HEK293T (cell line): ENCODE measurements at regions not wholly inside any gene's neighbourhood (a gene's known extent, or its start where the extent isn't known, plus 50 kb on each side); places are given as distances from the start of the nearest gene placed in this dataset.

Source experiments
- BHLHE40 ChIP-seq: fragments of 450-650 bp; IDR thresholded peaks from 2 replicates; pipeline ENCODE4 v1.6.1; 2016; ENCODE audit warnings: mild to moderate bottlenecking, moderate library complexity, borderline replicate concordance
- FOXK2 ChIP-seq: fragments of 450-650 bp; IDR thresholded peaks from 2 replicates; pipeline ENCODE4 v1.6.1; 2016; ENCODE audit warnings: mild to moderate bottlenecking
- HDGF ChIP-seq: fragments of 450-650 bp; IDR thresholded peaks from 2 replicates; pipeline ENCODE4 v1.6.1; 2017; ENCODE audit warnings: antibody characterized with exemption, borderline replicate concordance
- NFRKB ChIP-seq: fragments of 450-650 bp; IDR thresholded peaks from 2 replicates; pipeline ENCODE4 v1.6.1; 2016; ENCODE audit warnings: mild to moderate bottlenecking, moderate library complexity
- TARDBP ChIP-seq: fragments of 450-650 bp; IDR thresholded peaks from 2 replicates; pipeline ENCODE4 v1.6.1; 2016
- ZNF384 ChIP-seq: fragments of 450-650 bp; IDR thresholded peaks from 2 replicates; pipeline ENCODE4 v1.6.1; 2016

DNA sequence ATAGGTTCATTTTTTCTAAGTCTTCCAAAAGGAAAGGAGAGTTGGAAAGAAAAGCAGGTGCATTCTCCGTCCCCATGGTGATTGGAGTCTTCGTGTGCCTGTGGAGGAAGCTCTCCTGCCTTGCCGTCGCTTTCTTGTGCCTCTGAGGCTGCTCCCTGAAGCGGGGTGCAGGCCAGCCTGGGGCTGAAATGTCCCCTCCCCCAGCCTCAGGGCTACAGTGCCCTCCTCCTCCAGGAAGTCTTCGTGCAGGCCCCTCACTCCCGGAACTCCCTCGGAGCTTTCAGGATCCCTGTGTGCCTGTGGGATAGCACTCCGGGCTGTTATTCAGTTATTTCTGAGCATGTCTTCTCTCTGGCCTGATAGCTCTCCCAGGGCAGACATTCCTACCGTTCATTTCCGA lies 569.2 kb downstream of the VRK1 start:
- TF ChIP-seq BHLHE40 (no peak), FOXK2 (no peak), ZNF384 (no peak), HDGF (no peak), NFRKB (no peak), TARDBP (no peak)
